Ovary (tissue), 3 donors: ENCODE measurements at regions not wholly inside any gene's neighbourhood (a gene's known extent, or its start where the extent isn't known, plus 50 kb on each side); places are given as distances from the start of the nearest gene placed in this dataset.

Experiments used
- POLR2A ChIP-seq: fragments of 450-650 bp; IDR thresholded peaks from one replicate; pipeline ENCODE4 v1.6.1; 2017; ENCODE audit warnings: antibody characterized with exemption, mild to moderate bottlenecking, moderate library complexity
- TF ChIP-seq, protein P1 (sequence below), 3 donors: fragments of 450-650 bp in 2 of 3; fragments of 200-600 bp in 1 of 3; IDR thresholded peaks; one replicate each; pipeline versions ENCODE4 v1.5.1 to v1.8.0; 2016 to 2022; ENCODE audit warnings: antibody characterized with exemption in 3 of 3, mild to moderate bottlenecking in 1 of 3
- donor health status: DM: no; HTN: no; CAD: no.

DNA sequence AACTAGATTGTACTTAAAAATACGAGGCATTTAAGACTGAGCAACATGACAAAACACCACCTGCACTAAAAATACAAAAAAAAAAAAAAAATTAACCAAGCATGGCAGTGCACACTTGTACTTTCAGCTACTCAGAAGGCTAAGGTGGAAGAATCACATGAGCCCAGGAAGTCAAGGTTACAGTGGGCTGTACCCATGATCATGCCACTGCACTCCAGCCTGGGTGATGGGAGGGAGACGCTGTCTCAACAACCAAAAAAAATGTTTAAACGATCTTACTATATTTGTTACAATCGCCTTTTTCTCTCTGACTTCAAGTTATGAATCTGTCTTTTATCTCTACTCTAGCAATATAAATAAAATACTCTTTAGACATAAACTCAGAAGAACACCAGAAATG, 1454.3 kb downstream of the MAT2B start:
- TF ChIP-seq, protein P1, sequence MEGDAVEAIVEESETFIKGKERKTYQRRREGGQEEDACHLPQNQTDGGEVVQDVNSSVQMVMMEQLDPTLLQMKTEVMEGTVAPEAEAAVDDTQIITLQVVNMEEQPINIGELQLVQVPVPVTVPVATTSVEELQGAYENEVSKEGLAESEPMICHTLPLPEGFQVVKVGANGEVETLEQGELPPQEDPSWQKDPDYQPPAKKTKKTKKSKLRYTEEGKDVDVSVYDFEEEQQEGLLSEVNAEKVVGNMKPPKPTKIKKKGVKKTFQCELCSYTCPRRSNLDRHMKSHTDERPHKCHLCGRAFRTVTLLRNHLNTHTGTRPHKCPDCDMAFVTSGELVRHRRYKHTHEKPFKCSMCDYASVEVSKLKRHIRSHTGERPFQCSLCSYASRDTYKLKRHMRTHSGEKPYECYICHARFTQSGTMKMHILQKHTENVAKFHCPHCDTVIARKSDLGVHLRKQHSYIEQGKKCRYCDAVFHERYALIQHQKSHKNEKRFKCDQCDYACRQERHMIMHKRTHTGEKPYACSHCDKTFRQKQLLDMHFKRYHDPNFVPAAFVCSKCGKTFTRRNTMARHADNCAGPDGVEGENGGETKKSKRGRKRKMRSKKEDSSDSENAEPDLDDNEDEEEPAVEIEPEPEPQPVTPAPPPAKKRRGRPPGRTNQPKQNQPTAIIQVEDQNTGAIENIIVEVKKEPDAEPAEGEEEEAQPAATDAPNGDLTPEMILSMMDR (IDR thresholded peaks at IDR 0.05) = no peak
- TF ChIP-seq POLR2A = no peak
